BE2C (cell line): ENCODE measurements at regions not wholly inside any gene's neighbourhood (a gene's known extent, or its start where the extent isn't known, plus 50 kb on each side); places are given as distances from the start of the nearest gene placed in this dataset.

Experiments used
- DNase-seq: peaks from one replicate; pipeline ENCODE4 v3.0.0-alpha.2; 2020
- H3K27me3 ChIP-seq: fragments of 250-450 bp; sonication (Bioruptor Pico); 2 replicates; pipeline ENCODE4 v1.5.1; 2020; ENCODE audit warnings: mild to moderate bottlenecking
- H3K36me3 ChIP-seq: fragments of 250-450 bp; sonication (Bioruptor Pico); 2 replicates; pipeline ENCODE4 v1.5.1; 2020; ENCODE audit warnings: mild to moderate bottlenecking
- H3K4me1 ChIP-seq: fragments of 250-450 bp; sonication (Bioruptor Pico); 2 replicates; pipeline ENCODE4 v1.5.1; 2020
- H3K4me3 ChIP-seq: 2 replicates; pipeline ENCODE4 v1.5.1; 2011; ENCODE audit warnings: low read depth, low read length
- H3K9me3 ChIP-seq: fragments of 250-450 bp; sonication (Bioruptor Pico); 2 replicates; pipeline ENCODE4 v1.5.1; 2020
- CTCF ChIP-seq: IDR thresholded peaks from 2 replicates; pipeline ENCODE4 v1.5.1; 2012; ENCODE audit warnings: mild to moderate bottlenecking, low read depth, low read length

- H3K4me3 ChIP-seq: no peak overlapping the region
- TF ChIP-seq CTCF: no peak
- DNase-seq: no peak
- no peaks in the 10 kb centered on the region for H3K27me3 ChIP-seq
- no peaks in the 10 kb centered on the region for H3K4me1 ChIP-seq
- no peaks in the 10 kb centered on the region for H3K36me3 ChIP-seq
- no peaks in the 10 kb centered on the region for H3K9me3 ChIP-seq
Measured at GRCh38 chr1:209277662-209278061, 305.9 kb upstream of the CAMK1G start.

GRCh38 chr1:209291715-209292114, 291.8 kb upstream of the CAMK1G start:
- Histone ChIP-seq H3K27me3 (no peaks in the 10 kb centered on the region), H3K9me3 (no peaks in the 10 kb centered on the region), H3K36me3 (no peaks in the 10 kb centered on the region), H3K4me3 (no peak overlapping the region), H3K4me1 (no peaks in the 10 kb centered on the region)
- TF ChIP-seq CTCF: no peak
- no peak for DNase-seq

- DNase-seq: peak; percentile 50
- peaks cover 14% of the 10 kb centered on the region for H3K4me1 ChIP-seq
- H3K9me3 ChIP-seq: no peaks in the 10 kb centered on the region
- H3K4me3 ChIP-seq: no peak overlapping the region
- no peaks in the 10 kb centered on the region for H3K36me3 ChIP-seq
- no peak for TF ChIP-seq CTCF
- H3K27me3 ChIP-seq: no peaks in the 10 kb centered on the region
Measured at GRCh38 chr1:209302779-209303568, 280.5 kb upstream of the CAMK1G start.

GRCh38 chr1:209304166-209304565, 279.3 kb upstream of the CAMK1G start:
- H3K9me3 ChIP-seq: no peaks in the 10 kb centered on the region
- H3K36me3 ChIP-seq: no peaks in the 10 kb centered on the region
- peaks cover 14% of the 10 kb centered on the region for H3K4me1 ChIP-seq
- TF ChIP-seq CTCF: no peak
- no peak for DNase-seq
- H3K4me3 ChIP-seq: no peak overlapping the region
- no peaks in the 10 kb centered on the region for H3K27me3 ChIP-seq

GRCh38 chr1:209305221-209305954, 278.1 kb upstream of the CAMK1G start:
- TF ChIP-seq CTCF: no peak
- H3K36me3 ChIP-seq: no peaks in the 10 kb centered on the region
- peaks cover 14% of the 10 kb centered on the region for H3K4me1 ChIP-seq
- no peaks in the 10 kb centered on the region for H3K9me3 ChIP-seq
- no peaks in the 10 kb centered on the region for H3K27me3 ChIP-seq
- no peak overlapping the region for H3K4me3 ChIP-seq
- no peak for DNase-seq

GRCh38 chr1:209307846-209308245, 275.7 kb upstream of the CAMK1G start:
- Histone ChIP-seq H3K9me3 (no peaks in the 10 kb centered on the region), H3K4me3 (no peak overlapping the region), H3K4me1 (peaks cover 8% of the 10 kb centered on the region), H3K27me3 (no peaks in the 10 kb centered on the region), H3K36me3 (no peaks in the 10 kb centered on the region)
- TF ChIP-seq CTCF: no peak
- DNase-seq: no peak
